ENCODE measurements at regions not wholly inside any gene's neighbourhood (a gene's known extent, or its start where the extent isn't known, plus 50 kb on each side); places are given as distances from the start of the nearest gene placed in this dataset.

DNA sequence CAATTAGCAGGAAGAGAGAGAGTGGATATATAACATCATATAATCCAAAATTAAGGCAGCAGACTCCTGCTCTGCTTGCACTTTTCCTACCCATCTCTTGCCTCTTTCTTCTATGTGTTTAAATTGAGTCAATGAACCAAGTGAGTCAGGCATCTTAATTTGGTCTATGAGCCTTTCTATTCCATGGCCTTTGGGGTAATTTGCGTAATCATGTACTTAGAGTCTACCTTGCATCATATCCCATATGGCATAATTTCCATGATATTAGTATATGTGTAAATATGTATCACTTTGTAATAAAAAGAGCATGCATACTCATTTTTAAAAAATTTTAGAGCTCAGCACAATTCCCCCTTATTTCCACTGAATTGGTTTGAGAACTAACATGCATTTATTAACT lies 555.2 kb downstream of the STK39 start:
- H3K36me3 ChIP-seq, result no peaks in the 10 kb centered on the region
- no peaks in the 10 kb centered on the region for H3K27me3 ChIP-seq (replicated peaks in 1 of 7)
- H3K4me1 ChIP-seq, result no peaks in the 10 kb centered on the region
- intact Hi-C loops (cut with DNase I; ENCODE audit: low total_unique reads), result no loop called here
- H3K9me3 ChIP-seq, result no peaks in the 10 kb centered on the region
- DNase-seq, result no peak
- WGBS, 5 donors, result 85 to 100% (median 89%) methylated on average over 1 of the region's 1 CpG
- H3K27ac ChIP-seq, result no peak overlapping the region
- TF ChIP-seq, protein P1, sequence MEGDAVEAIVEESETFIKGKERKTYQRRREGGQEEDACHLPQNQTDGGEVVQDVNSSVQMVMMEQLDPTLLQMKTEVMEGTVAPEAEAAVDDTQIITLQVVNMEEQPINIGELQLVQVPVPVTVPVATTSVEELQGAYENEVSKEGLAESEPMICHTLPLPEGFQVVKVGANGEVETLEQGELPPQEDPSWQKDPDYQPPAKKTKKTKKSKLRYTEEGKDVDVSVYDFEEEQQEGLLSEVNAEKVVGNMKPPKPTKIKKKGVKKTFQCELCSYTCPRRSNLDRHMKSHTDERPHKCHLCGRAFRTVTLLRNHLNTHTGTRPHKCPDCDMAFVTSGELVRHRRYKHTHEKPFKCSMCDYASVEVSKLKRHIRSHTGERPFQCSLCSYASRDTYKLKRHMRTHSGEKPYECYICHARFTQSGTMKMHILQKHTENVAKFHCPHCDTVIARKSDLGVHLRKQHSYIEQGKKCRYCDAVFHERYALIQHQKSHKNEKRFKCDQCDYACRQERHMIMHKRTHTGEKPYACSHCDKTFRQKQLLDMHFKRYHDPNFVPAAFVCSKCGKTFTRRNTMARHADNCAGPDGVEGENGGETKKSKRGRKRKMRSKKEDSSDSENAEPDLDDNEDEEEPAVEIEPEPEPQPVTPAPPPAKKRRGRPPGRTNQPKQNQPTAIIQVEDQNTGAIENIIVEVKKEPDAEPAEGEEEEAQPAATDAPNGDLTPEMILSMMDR (IDR thresholded peaks at IDR 0.05 in 8 of 11, conservative IDR thresholded peaks at IDR 0.05 in 3 of 11), result no peak
- TF ChIP-seq POLR2A (IDR thresholded peaks at IDR 0.05), result no peak
- TF ChIP-seq POLR2AphosphoS5 (IDR thresholded peaks at IDR 0.05), result no peak
- H3K4me3 ChIP-seq, result no peak overlapping the region

DNA sequence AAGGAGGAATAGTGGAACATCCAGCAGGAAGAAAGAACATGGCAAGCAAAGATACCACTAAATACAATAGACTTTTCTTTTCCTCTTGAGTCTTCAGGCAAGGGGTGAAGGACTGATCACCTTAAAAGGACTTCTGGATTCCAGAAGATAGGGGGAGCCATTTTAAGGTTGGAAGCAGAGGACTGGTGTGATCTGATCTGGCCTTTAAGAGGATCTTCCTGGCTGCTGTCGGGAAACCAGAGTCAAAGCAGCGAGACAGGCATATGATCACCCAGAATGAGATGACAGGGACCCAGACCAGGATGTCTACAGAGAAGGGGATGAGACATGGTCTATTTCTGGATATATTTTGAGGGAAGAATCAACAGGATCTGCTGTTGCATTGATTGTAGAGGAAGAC lies 558.0 kb downstream of the STK39 start:
- Histone ChIP-seq H3K27me3 (replicated peaks in 1 of 7) (no peaks in the 10 kb centered on the region), H3K9me3 (no peaks in the 10 kb centered on the region), H3K4me3 (no peak overlapping the region), H3K27ac (no peak overlapping the region), H3K36me3 (no peaks in the 10 kb centered on the region), H3K4me1 (no peaks in the 10 kb centered on the region)
- intact Hi-C loops (cut with DNase I; ENCODE audit: low total_unique reads), result no loop called here
- 72 to 94% (median 90%) methylated on average over 2 of the region's 2 CpGs for WGBS, 5 donors
- TF ChIP-seq POLR2AphosphoS5 (IDR thresholded peaks at IDR 0.05) (no peak), POLR2A (IDR thresholded peaks at IDR 0.05) (no peak)
- TF ChIP-seq, protein P1 (IDR thresholded peaks at IDR 0.05 in 8 of 11, conservative IDR thresholded peaks at IDR 0.05 in 3 of 11), result no peak
- no peak for DNase-seq

DNA sequence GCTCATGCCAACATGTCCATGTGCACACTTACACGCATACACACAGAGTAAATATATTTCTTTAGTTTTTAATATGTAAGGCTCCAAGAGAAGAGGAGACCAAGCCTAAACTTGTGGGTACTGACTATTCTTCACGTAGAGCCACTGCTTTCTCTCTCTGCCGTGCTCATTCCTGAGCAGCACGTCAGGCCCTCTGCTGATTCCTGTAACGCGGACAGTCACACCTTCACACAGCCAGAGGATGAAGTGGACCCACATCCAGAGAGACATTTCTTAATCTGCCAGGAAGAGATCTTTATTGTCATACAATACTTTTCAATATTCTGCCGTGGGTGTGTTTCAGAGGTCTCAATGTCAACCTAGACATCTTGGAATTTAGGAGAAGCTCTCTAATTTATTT lies 560.7 kb downstream of the STK39 start:
- H3K27me3 ChIP-seq (replicated peaks in 1 of 7), result no peaks in the 10 kb centered on the region
- no peak overlapping the region for H3K4me3 ChIP-seq
- TF ChIP-seq POLR2A (IDR thresholded peaks at IDR 0.05), result no peak
- TF ChIP-seq POLR2AphosphoS5 (IDR thresholded peaks at IDR 0.05), result no peak
- TF ChIP-seq, protein P1 (IDR thresholded peaks at IDR 0.05 in 8 of 11, conservative IDR thresholded peaks at IDR 0.05 in 3 of 11), result no peak
- intact Hi-C loops (cut with DNase I; ENCODE audit: low total_unique reads), result no loop called here
- H3K36me3 ChIP-seq, result no peaks in the 10 kb centered on the region
- DNase-seq, result no peak
- H3K9me3 ChIP-seq, result no peaks in the 10 kb centered on the region
- no peak overlapping the region for H3K27ac ChIP-seq
- 71 to 86% (median 83%) methylated on average over 7 of the region's 7 CpGs for WGBS, 5 donors
- no peaks in the 10 kb centered on the region for H3K4me1 ChIP-seq

DNA sequence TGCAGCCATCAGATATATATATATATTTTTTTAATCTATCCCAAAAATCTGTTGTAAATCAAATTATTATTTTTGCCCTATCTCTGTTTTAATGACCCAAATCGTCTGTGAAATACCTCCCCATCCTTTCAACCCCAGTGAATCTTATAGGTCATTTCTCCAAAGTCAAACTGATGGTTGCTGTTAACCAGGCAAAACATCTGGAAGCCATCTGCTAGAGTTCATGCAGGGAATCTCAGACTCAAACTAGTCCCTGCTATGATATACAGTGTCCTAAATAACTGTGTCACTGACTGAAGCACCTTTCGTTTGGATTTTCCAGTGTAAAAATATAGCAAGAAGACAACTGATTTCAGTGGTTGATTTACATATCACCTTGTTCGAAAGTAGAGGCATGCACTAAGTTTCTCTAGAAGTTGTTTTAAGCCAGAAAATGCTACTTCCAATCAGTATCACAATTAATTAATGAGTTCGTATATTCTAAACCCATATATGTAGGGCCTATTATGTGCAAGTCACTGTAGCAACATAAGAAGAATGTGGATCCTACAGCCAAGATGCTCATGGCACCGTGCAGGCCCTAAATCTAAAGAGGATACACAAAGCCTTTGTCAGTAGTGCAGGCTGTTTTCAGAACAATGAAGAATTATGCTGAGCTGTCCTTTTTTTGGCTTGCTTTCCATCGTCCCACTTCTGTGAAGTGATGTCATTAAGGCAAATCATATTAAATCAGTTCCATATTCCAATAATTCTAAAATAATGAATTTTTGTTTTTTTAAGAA lies 566.0 kb downstream of the STK39 start:
- Histone ChIP-seq H3K4me1 (no peaks in the 10 kb centered on the region), H3K4me3 (no peak overlapping the region), H3K27me3 (replicated peaks in 1 of 7) (no peaks in the 10 kb centered on the region), H3K36me3 (no peaks in the 10 kb centered on the region), H3K9me3 (no peaks in the 10 kb centered on the region), H3K27ac (no peak overlapping the region)
- WGBS, 5 donors, result 74 to 86% (median 75%) methylated on average over 6 of the region's 6 CpGs
- TF ChIP-seq POLR2AphosphoS5 (IDR thresholded peaks at IDR 0.05), result no peak
- TF ChIP-seq, protein P1 (IDR thresholded peaks at IDR 0.05 in 8 of 11, conservative IDR thresholded peaks at IDR 0.05 in 3 of 11), result no peak
- no peak for TF ChIP-seq POLR2A (IDR thresholded peaks at IDR 0.05)
- intact Hi-C loops (cut with DNase I; ENCODE audit: low total_unique reads), result no loop called here
- DNase-seq, result no peak
